ENCODE measurements at regions not wholly inside any gene's neighbourhood (a gene's known extent, or its start where the extent isn't known, plus 50 kb on each side); places are given as distances from the start of the nearest gene placed in this dataset.

- Histone ChIP-seq H3K4me1 (ENCODE audit: control insufficient read depth in 1 of 2, insufficient read depth in 2 of 2, low read length in 2 of 2) (peaks cover 0 to 5% of the 10 kb centered on the region in 2 experiments; a peak in 1 of 4 replicates), H3K9me2 (ENCODE audit: insufficient read depth) (no peaks in the 10 kb centered on the region), H3K36me3 (ENCODE audit: control insufficient read depth in 1 of 2, insufficient read depth in 2 of 2, low read length in 2 of 2) (no peaks in the 10 kb centered on the region), H3K9me3 (ENCODE audit: control insufficient read depth in 1 of 2, insufficient read depth in 1 of 2, low read depth in 1 of 2, low read length in 2 of 2) (no peaks in the 10 kb centered on the region), H3K9ac (ENCODE audit: low read length) (no peak overlapping the region), H4K20me1 (ENCODE audit: insufficient read depth) (no peaks in the 10 kb centered on the region), H3K27ac (ENCODE audit: low read depth, low read length) (no peak overlapping the region), H3K27me3 (ENCODE audit: insufficient read depth, low read length) (no peaks in the 10 kb centered on the region), H3K4me2 (ENCODE audit: low read length) (no peak overlapping the region), H3K79me2 (ENCODE audit: insufficient read depth, low read length) (no peaks in the 10 kb centered on the region), H3K4me3 (replicated peaks in 1 of 2; ENCODE audit: low read depth in 1 of 2, low read length in 2 of 2) (no peak overlapping the region), H2AFZ (ENCODE audit: low read depth, low read length, poor library complexity, severe bottlenecking) (no peak overlapping the region)
- POLR2A ChIA-PET = no interaction called here
- CTCF ChIA-PET = no interaction called here
- ATAC-seq = no peak
- no TSS peak for BruUV-seq (replicated peaks)
- intact Hi-C loops (cut with micrococcal nuclease) = no loop called here
- TF ChIP-seq CBX3 (IDR thresholded peaks at IDR 0.05; ENCODE audit: low read depth) (no peak), CTCF (IDR thresholded peaks at IDR 0.05 in 2 of 3, conservative IDR thresholded peaks at IDR 0.05 in 1 of 3; ENCODE audit: borderline replicate concordance in 1 of 3, insufficient read depth in 1 of 3, low read depth in 2 of 3, low read length in 2 of 3) (no peak), YY1 (IDR thresholded peaks at IDR 0.05; ENCODE audit: extremely low read depth, insufficient replicate concordance, low read depth, low read length) (no peak), ZBTB33 (IDR thresholded peaks at IDR 0.05; ENCODE audit: extremely low read depth, insufficient replicate concordance, low read length) (no peak), FOSL1 (IDR thresholded peaks at IDR 0.05; ENCODE audit: low read depth) (no peak), TCF7L2 (IDR thresholded peaks at IDR 0.05; ENCODE audit: borderline replicate concordance, extremely low read depth, insufficient read depth, insufficient read length) (no peak), EZH2phosphoT487 (IDR thresholded peaks at IDR 0.05; ENCODE audit: borderline replicate concordance) (no peak), SRF (IDR thresholded peaks at IDR 0.05; ENCODE audit: low read depth) (no peak), ELF1 (IDR thresholded peaks at IDR 0.05; ENCODE audit: borderline replicate concordance, low read depth) (no peak), SIN3A (IDR thresholded peaks at IDR 0.05; ENCODE audit: low read depth) (no peak), MAX (IDR thresholded peaks at IDR 0.05) (no peak)
- RAD21 ChIA-PET (ENCODE audit: low non-redundant PET in 1 of 2, low total read pairs in 2 of 2, uncharacterized antibody in 2 of 2, unreplicated experiment in 2 of 2) = no interaction called here
- DNase-seq (ENCODE audit: low read depth, low spot score) = no peak
Observed at GRCh38 chrY:18951019-18951418, 177.5 kb upstream of the HSFY2 start.
